K562 (cell line): ENCODE measurements at regions not wholly inside any gene's neighbourhood (a gene's known extent, or its start where the extent isn't known, plus 50 kb on each side); places are given as distances from the start of the nearest gene placed in this dataset.

Source experiments
- ATAC-seq: fragments of 200-7000 bp; cut with Tn5 transposase; 3 replicates; pipeline ENCODE4 v1.9.1; 2020; ENCODE audit warnings: moderate library complexity
- BruUV-seq: library from RNA; stranded (reverse); fragments of 400-500 nt; replicated peaks from 2 replicates; lab custom pipeline; 2021; lab: Mats Ljungman, UMichigan
- CTCF ChIA-PET: fragments of 300-600 bp; formaldehyde crosslinking; extraction: SDS; loops from one replicate; lab custom pipeline; 2021; ENCODE audit warnings: low intra/inter-chr PET ratio; lab: Yijun Ruan, JAX
- POLR2A ChIA-PET: fragments of 300-600, 350-650 bp; sonication (Branson Sonifier 250); formaldehyde crosslinking; extraction: SDS; loops from one replicate; lab custom pipeline; 2021; ENCODE audit warnings: antibody characterized with exemption, inconsistent platforms; lab: Yijun Ruan, JAX
- DNase-seq, 4 experiments: peaks; one replicate each; pipeline versions ENCODE4 v3.0.0 to v3.0.0-alpha.2; 2011 to 2018; ENCODE audit warnings: low spot score in 3 of 4, mixed read lengths in 3 of 4; ENCODE audit errors: extremely low read depth in 1 of 4
- FAIRE-seq: peaks from 2 replicates; lab custom pipeline; 2011; peaks lifted over from hg19 to GRCh38; lab: Jason Lieb, UNC
- H2AFZ ChIP-seq: 2 replicates; pipeline ENCODE4 v1.6.0; 2011; ENCODE audit warnings: low read depth, low read length, control low read depth, inconsistent platforms
- H3K27ac ChIP-seq: fragments of 200-600 bp; 3 replicates; pipeline ENCODE4 v1.8.0; 2011; ENCODE audit warnings: low read depth, mild to moderate bottlenecking, control low read depth, inconsistent platforms, low read length, moderate library complexity, mixed read lengths; ENCODE audit errors: extremely low read depth
- H3K27me3 ChIP-seq, 2 experiments: fragments of 300-600 bp in 1 of 2; 2 replicates in 1 of 2; 3 replicates in 1 of 2; pipeline versions ENCODE4 v1.6.0 to v1.8.0; 2011; ENCODE audit warnings: inconsistent platforms in 2 of 2, low read length in 2 of 2, mild to moderate bottlenecking in 1 of 2, mixed read lengths in 1 of 2, moderate library complexity in 1 of 2; ENCODE audit not compliant: control insufficient read depth in 2 of 2, insufficient read depth in 2 of 2
- H3K36me3 ChIP-seq: fragments of 300-600 bp; 3 replicates; pipeline ENCODE4 v1.8.0; 2011; ENCODE audit warnings: mild to moderate bottlenecking, low read length, inconsistent platforms; ENCODE audit not compliant: control insufficient read depth, insufficient read depth
- H3K4me1 ChIP-seq, 2 experiments: fragments of 200-600 bp in 1 of 2; replicated peaks in 1 of 2; 2 replicates in 1 of 2; 3 replicates in 1 of 2; pipeline versions ENCODE4 v1.5.1 to v1.8.0; 2011; ENCODE audit warnings: inconsistent platforms in 2 of 2, low read length in 2 of 2, mild to moderate bottlenecking in 1 of 2, mixed read lengths in 1 of 2, moderate library complexity in 1 of 2; ENCODE audit not compliant: control insufficient read depth in 2 of 2, insufficient read depth in 2 of 2
- H3K4me2 ChIP-seq: 2 replicates; pipeline ENCODE4 v1.6.1; 2011; ENCODE audit warnings: low read length, control low read depth, inconsistent platforms, mixed read lengths; ENCODE audit not compliant: insufficient read depth
- H3K4me3 ChIP-seq: fragments of 200-600 bp; sonication (generic), shearing (Covaris generic); 2 replicates; pipeline ENCODE4 v1.5.1; 2016; ENCODE audit warnings: control low read depth, inconsistent platforms
- H3K79me2 ChIP-seq: fragments of 200-600 bp; 3 replicates; pipeline ENCODE4 v1.8.0; 2011; ENCODE audit warnings: low read length, inconsistent platforms; ENCODE audit not compliant: control insufficient read depth, insufficient read depth
- H3K9ac ChIP-seq, 2 experiments: 2 replicates each; pipeline versions ENCODE4 v1.6.0 to v1.6.1; 2011; ENCODE audit warnings: low read depth in 2 of 2, low read length in 2 of 2, control low read depth in 1 of 2, inconsistent platforms in 1 of 2, mild to moderate bottlenecking in 1 of 2, mixed read lengths in 1 of 2; ENCODE audit not compliant: insufficient read depth in 1 of 2
- H3K9me1 ChIP-seq: one replicate; pipeline ENCODE4 v1.6.0; 2011; ENCODE audit warnings: inconsistent platforms, mild to moderate bottlenecking, low read length, moderate library complexity; ENCODE audit not compliant: control insufficient read depth, insufficient read depth
- H3K9me3 ChIP-seq: replicated peaks from 2 replicates; pipeline ENCODE4 v1.5.1; 2011; ENCODE audit warnings: low read depth, low read length, inconsistent platforms; ENCODE audit not compliant: control insufficient read depth, insufficient read depth
- H4K20me1 ChIP-seq: replicated peaks from 2 replicates; pipeline ENCODE4 v1.6.1; 2011; ENCODE audit warnings: low read length, inconsistent platforms, mixed read lengths; ENCODE audit not compliant: control insufficient read depth, insufficient read depth
- CEBPB ChIP-seq: fragments of 450-650 bp; IDR thresholded peaks from 2 replicates; pipeline ENCODE4 v1.6.1; 2016; ENCODE audit warnings: missing genetic modification characterization, missing compliant biosample characterization
- ETS1 ChIP-seq: conservative IDR thresholded peaks from 2 replicates; pipeline ENCODE4 v1.6.1; 2011; ENCODE audit warnings: low read depth, mild to moderate bottlenecking, low read length; ENCODE audit not compliant: control insufficient read depth
- MLLT1 ChIP-seq, 2 experiments: fragments of 450-650 bp; IDR thresholded peaks; 2 replicates each; pipeline ENCODE4 v1.6.1; 2016
- MNT ChIP-seq, 2 experiments: fragments of 450-650 bp; conservative IDR thresholded peaks; 2 replicates each; pipeline ENCODE4 v1.6.1; 2017; ENCODE audit warnings: mild to moderate bottlenecking in 2 of 2, moderate library complexity in 2 of 2
- RB1 ChIP-seq: fragments of 450-650 bp; IDR thresholded peaks from 2 replicates; pipeline ENCODE4 v1.6.1; 2017; ENCODE audit warnings: low read depth, mild to moderate bottlenecking
- RBM34 ChIP-seq: fragments of 200-400 bp; formaldehyde crosslinking; IDR thresholded peaks from 2 replicates; pipeline ENCODE4 v1.6.1; 2018; ENCODE audit warnings: low read length, borderline replicate concordance; ENCODE audit not compliant: insufficient read depth
- SMARCC2 ChIP-seq: fragments of 450-650 bp; IDR thresholded peaks from 2 replicates; pipeline ENCODE4 v1.6.1; 2017; ENCODE audit warnings: antibody characterized with exemption, moderate library complexity, mild to moderate bottlenecking, low read depth
- ZBTB5 ChIP-seq: fragments of 450-650 bp; IDR thresholded peaks from 2 replicates; pipeline ENCODE4 v1.6.1; 2017; ENCODE audit warnings: antibody characterized with exemption
- ZMIZ1 ChIP-seq, 2 experiments: fragments of 150-350 bp in 1 of 2; IDR thresholded peaks; 2 replicates each; pipeline ENCODE4 v1.6.1; 2012 to 2016; ENCODE audit warnings: low read depth in 2 of 2, low read length in 2 of 2, mild to moderate bottlenecking in 1 of 2, moderate library complexity in 1 of 2
- ZNF12 ChIP-seq: sonication (generic); formaldehyde crosslinking; IDR thresholded peaks from 2 replicates; pipeline ENCODE4 v1.4.0; 2020; ENCODE audit warnings: mild to moderate bottlenecking, missing genetic modification reagents
- ZNF444 ChIP-seq: fragments of 250-450 bp; sonication (Bioruptor Pico); IDR thresholded peaks from 2 replicates; pipeline ENCODE4 v1.4.0; 2020; ENCODE audit warnings: mild to moderate bottlenecking, moderate library complexity
- ZNF77 ChIP-seq: fragments of 250-450 bp; sonication (Bioruptor Pico); IDR thresholded peaks from 2 replicates; pipeline ENCODE4 v1.5.0; 2020
- WGBS: fragments of 100-300 bp; shearing (Covaris generic); methylation state at CpG from one replicate; pipeline ENCODE4 v1.1.6; 2016; ENCODE audit warnings: low coverage, mixed read lengths; ENCODE audit not compliant: insufficient coverage; ENCODE audit errors: missing lambda C conversion rate; 5-methylcytosine and 5-hydroxymethylcytosine counted together
- in situ Hi-C: fragments of 300-500 bp; cut with MboI; formaldehyde crosslinking; loops from 4 replicates; pipeline ENCODE4 v1.15.0; 2018; ENCODE audit warnings: inconsistent platforms, mixed read lengths
- intact Hi-C: fragments of 100-400 bp; cut with micrococcal nuclease; formaldehyde crosslinking; loops from 2 replicates; pipeline ENCODE4 v1.14.2; 2022

- intact Hi-C loops (no loop called here), in situ Hi-C loops (no loop called here)
- Histone ChIP-seq H3K27ac (no peak overlapping the region), H4K20me1 (no peaks in the 10 kb centered on the region), H2AFZ (no peak overlapping the region), H3K4me3 (no peak overlapping the region), H3K4me1 (no peaks in the 10 kb centered on the region), H3K79me2 (no peaks in the 10 kb centered on the region), H3K36me3 (no peaks in the 10 kb centered on the region), H3K9me1 (no peaks in the 10 kb centered on the region), H3K27me3 (no peaks in the 10 kb centered on the region), H3K4me2 (no peak overlapping the region), H3K9me3 (no peaks in the 10 kb centered on the region), H3K9ac (no peak overlapping the region)
- 0% methylated on average over 6 of the region's 6 CpGs for WGBS
- CTCF ChIA-PET = no interaction called here
- TF ChIP-seq ZNF77 (CRISPR knock-in tag) (no peak), RB1 (no peak), ETS1 (no peak), ZNF444 (no peak), SMARCC2 (no peak), RBM34 (no peak), ZNF12 (no peak), MLLT1 (IDR thresholded peaks at IDR 0.05) (no peak), MNT (conservative IDR thresholded peaks at IDR 0.05) (no peak), CEBPB (tag) (no peak), ZMIZ1 (IDR thresholded peaks at IDR 0.05; ENCODE audit: low read depth in 2 of 2, low read length in 2 of 2) (no peak), ZBTB5 (no peak)
- ATAC-seq = no peak
- POLR2A ChIA-PET = no interaction called here
- no peak for FAIRE-seq
- no peak for DNase-seq
- no TSS peak for BruUV-seq
Measured at GRCh38 chr5:143923634-143924266, 111.8 kb downstream of the HMHB1 start.
